ENCODE measurements at regions not wholly inside any gene's neighbourhood (a gene's known extent, or its start where the extent isn't known, plus 50 kb on each side); places are given as distances from the start of the nearest gene placed in this dataset.

GRCh38 chrX:39204353-39204752 lies 403.1 kb downstream of the MID1IP1 start:
- no peak overlapping the region for H3K4me3 ChIP-seq (ENCODE audit: low read length)

GRCh38 chrX:39204945-39205344 lies 403.7 kb downstream of the MID1IP1 start:
- no peak for TF ChIP-seq ZNF274 (IDR thresholded peaks at IDR 0.05; ENCODE audit: low read depth, low read length)
- H3K4me3 ChIP-seq (ENCODE audit: low read length) = no peak overlapping the region

More at GRCh38 chrX:39204353-39204752, 403.1 kb downstream of the MID1IP1 start:
- no peak for TF ChIP-seq ZNF274 (IDR thresholded peaks at IDR 0.05; ENCODE audit: low read depth, low read length)

GRCh38 chrX:39205467-39205866 lies 404.2 kb downstream of the MID1IP1 start:
- no peak for TF ChIP-seq ZNF274 (IDR thresholded peaks at IDR 0.05; ENCODE audit: low read depth, low read length)
- no peak overlapping the region for H3K4me3 ChIP-seq (ENCODE audit: low read length)

GRCh38 chrX:39206399-39207145 lies 405.3 kb downstream of the MID1IP1 start:
- TF ChIP-seq ZNF274 (IDR thresholded peaks at IDR 0.05; ENCODE audit: low read depth, low read length) = no peak
- H3K4me3 ChIP-seq (ENCODE audit: low read length) = no peak overlapping the region

- H3K4me3 ChIP-seq (ENCODE audit: low read length) = no peak overlapping the region
- no peak for TF ChIP-seq ZNF274 (IDR thresholded peaks at IDR 0.05; ENCODE audit: low read depth, low read length)
Measured at GRCh38 chrX:39211501-39211900, 410.2 kb downstream of the MID1IP1 start.

- TF ChIP-seq ZNF274 (IDR thresholded peaks at IDR 0.05; ENCODE audit: low read depth, low read length) = no peak
- no peak overlapping the region for H3K4me3 ChIP-seq (ENCODE audit: low read length)
Measured at GRCh38 chrX:39212456-39212855, 411.2 kb downstream of the MID1IP1 start.

- TF ChIP-seq ZNF274 (IDR thresholded peaks at IDR 0.05; ENCODE audit: low read depth, low read length) = no peak
- no peak overlapping the region for H3K4me3 ChIP-seq (ENCODE audit: low read length)
Measured at GRCh38 chrX:39214387-39215126, 413.3 kb downstream of the MID1IP1 start.

- H3K4me3 ChIP-seq (ENCODE audit: low read length) = no peak overlapping the region
- TF ChIP-seq ZNF274 (IDR thresholded peaks at IDR 0.05; ENCODE audit: low read depth, low read length) = no peak
Measured at GRCh38 chrX:39220952-39221351, 419.7 kb downstream of the MID1IP1 start.

- no peak overlapping the region for H3K4me3 ChIP-seq (ENCODE audit: low read length)
- no peak for TF ChIP-seq ZNF274 (IDR thresholded peaks at IDR 0.05; ENCODE audit: low read depth, low read length)
Measured at GRCh38 chrX:39222346-39223113, 421.3 kb downstream of the MID1IP1 start.

GRCh38 chrX:39226251-39226650 lies 425.0 kb downstream of the MID1IP1 start:
- no peak overlapping the region for H3K4me3 ChIP-seq (ENCODE audit: low read length)
- TF ChIP-seq ZNF274 (IDR thresholded peaks at IDR 0.05; ENCODE audit: low read depth, low read length) = no peak

GRCh38 chrX:39227371-39227770 lies 426.1 kb downstream of the MID1IP1 start:
- H3K4me3 ChIP-seq (ENCODE audit: low read length) = no peak overlapping the region
- TF ChIP-seq ZNF274 (IDR thresholded peaks at IDR 0.05; ENCODE audit: low read depth, low read length) = no peak

- TF ChIP-seq ZNF274 (IDR thresholded peaks at IDR 0.05; ENCODE audit: low read depth, low read length) = no peak
- H3K4me3 ChIP-seq (ENCODE audit: low read length) = no peak overlapping the region
Measured at GRCh38 chrX:39238006-39238405, 436.7 kb downstream of the MID1IP1 start.

- no peak for TF ChIP-seq ZNF274 (IDR thresholded peaks at IDR 0.05; ENCODE audit: low read depth, low read length)
- H3K4me3 ChIP-seq (ENCODE audit: low read length) = no peak overlapping the region
Measured at GRCh38 chrX:39242187-39242586, 440.9 kb downstream of the MID1IP1 start.

- TF ChIP-seq ZNF274 (IDR thresholded peaks at IDR 0.05; ENCODE audit: low read depth, low read length) = no peak
- H3K4me3 ChIP-seq (ENCODE audit: low read length) = no peak overlapping the region
Measured at GRCh38 chrX:39244147-39244546, 442.9 kb downstream of the MID1IP1 start.
